Urothelium cell line (cell line): ENCODE measurements at regions not wholly inside any gene's neighbourhood (a gene's known extent, or its start where the extent isn't known, plus 50 kb on each side); places are given as distances from the start of the nearest gene placed in this dataset.

Experiments used
- DNase-seq: peaks from one replicate; pipeline ENCODE4 v3.0.0; 2011; ENCODE audit warnings: low spot score, mixed read lengths
- FAIRE-seq: peaks from 2 replicates; lab custom pipeline; 2011; peaks lifted over from hg19 to GRCh38; lab: Jason Lieb, UNC

- no peak for FAIRE-seq
- no peak for DNase-seq
Measured at GRCh38 chr11:31912808-31913207, 101.7 kb upstream of the PAX6 start.

GRCh38 chr11:31910950-31911576 is 99.9 kb upstream of the PAX6 start:
- FAIRE-seq = no peak

GRCh38 chr11:31903225-31904074 is 92.3 kb upstream of the PAX6 start:
- FAIRE-seq = no peak
- no peak for DNase-seq

More at GRCh38 chr11:31910950-31911576, 99.9 kb upstream of the PAX6 start:
- DNase-seq = no peak

GRCh38 chr11:31902706-31903105 is 91.6 kb upstream of the PAX6 start:
- no peak for DNase-seq
- no peak for FAIRE-seq

- no peak for DNase-seq
- FAIRE-seq = no peak
Measured at GRCh38 chr11:31895926-31896325, 84.8 kb upstream of the PAX6 start.

GRCh38 chr11:31887180-31887579 is 76.1 kb upstream of the PAX6 start:
- no peak for DNase-seq
- no peak for FAIRE-seq

GRCh38 chr11:31884080-31884479 is 73.0 kb upstream of the PAX6 start:
- DNase-seq (no peak), FAIRE-seq (no peak)

GRCh38 chr11:31883435-31883834 is 72.3 kb upstream of the PAX6 start:
- no peak for DNase-seq
- FAIRE-seq = no peak

GRCh38 chr11:31882951-31883392 is 71.8 kb upstream of the PAX6 start:
- no peak for FAIRE-seq
- DNase-seq = peak; percentile 43

GRCh38 chr11:31881825-31882224 is 70.7 kb upstream of the PAX6 start:
- no peak for DNase-seq
- no peak for FAIRE-seq

GRCh38 chr11:31879681-31880080 is 68.6 kb upstream of the PAX6 start:
- FAIRE-seq = no peak
- DNase-seq = no peak

- DNase-seq = no peak
- FAIRE-seq = no peak
Measured at GRCh38 chr11:31877863-31878262, 66.7 kb upstream of the PAX6 start.

GRCh38 chr11:31877083-31877482 is 66.0 kb upstream of the PAX6 start:
- no peak for DNase-seq
- FAIRE-seq = no peak

- no peak for FAIRE-seq
- DNase-seq = peak; percentile 8
Measured at GRCh38 chr11:31875866-31876560, 64.9 kb upstream of the PAX6 start.

- FAIRE-seq = no peak
- DNase-seq = no peak
Measured at GRCh38 chr11:31874631-31875191, 63.6 kb upstream of the PAX6 start.

- FAIRE-seq (no peak), DNase-seq (no peak)
Measured at GRCh38 chr11:31873124-31873523, 62.0 kb upstream of the PAX6 start.

- no peak for FAIRE-seq
Measured at GRCh38 chr11:31872076-31872443, 60.9 kb upstream of the PAX6 start.

GRCh38 chr11:31871310-31872075 is 60.4 kb upstream of the PAX6 start:
- no peak for DNase-seq
- FAIRE-seq = no peak

More at GRCh38 chr11:31872076-31872443, 60.9 kb upstream of the PAX6 start:
- no peak for DNase-seq

- no peak for FAIRE-seq
- DNase-seq = peak; percentile 16
Measured at GRCh38 chr11:31870609-31871309, 59.6 kb upstream of the PAX6 start.

- no peak for DNase-seq
- no peak for FAIRE-seq
Measured at GRCh38 chr11:31869986-31870385, 58.9 kb upstream of the PAX6 start.
